Stimulated activated CD8-positive, alpha-beta memory T cell treated with anti-CD3 and anti-CD28 coated beads, Interleukin-2, amount 100 ng/mL, for 1 hour (primary cell): ENCODE measurements at regions not wholly inside any gene's neighbourhood (a gene's known extent, or its start where the extent isn't known, plus 50 kb on each side); places are given as distances from the start of the nearest gene placed in this dataset.
"Not testable (repeated sequence)": the region's sequence is repeated elsewhere in the genome, so short reads cannot be mapped to it uniquely, and the experiment has no call there.

ENCODE experiments used
- DNase-seq, 2 donors: peaks; one replicate each; pipeline ENCODE4 v3.0.0-alpha.2; 2020; ENCODE audit warnings: low read depth in 2 of 2

GRCh38 chr1:157230500-157230899 lies 92.3 kb upstream of the ETV3 start:
- DNase-seq, result no peak

- no peak for DNase-seq
Measured at GRCh38 chr1:157227700-157228099, 89.5 kb upstream of the ETV3 start.

GRCh38 chr1:157226739-157227138 lies 88.5 kb upstream of the ETV3 start:
- no peak for DNase-seq

GRCh38 chr1:157219600-157219999 lies 81.4 kb upstream of the ETV3 start:
- no peak for DNase-seq

GRCh38 chr1:157219182-157219581 lies 81.0 kb upstream of the ETV3 start:
- DNase-seq, result no peak

- no peak for DNase-seq
Measured at GRCh38 chr1:157218671-157219070, 80.5 kb upstream of the ETV3 start.

- no peak for DNase-seq
Measured at GRCh38 chr1:157217486-157217885, 79.3 kb upstream of the ETV3 start.

- no peak for DNase-seq
Measured at GRCh38 chr1:157213836-157214235, 75.6 kb upstream of the ETV3 start.

GRCh38 chr1:157209514-157209913 lies 71.3 kb upstream of the ETV3 start:
- no peak for DNase-seq

- DNase-seq, result not testable (repeated sequence)
Measured at GRCh38 chr1:157205982-157206381, 67.8 kb upstream of the ETV3 start.

- no peak for DNase-seq
Measured at GRCh38 chr1:157203166-157203565, 65.0 kb upstream of the ETV3 start.

- no peak for DNase-seq
Measured at GRCh38 chr1:157202331-157202730, 64.1 kb upstream of the ETV3 start.

GRCh38 chr1:157201767-157202166 lies 63.6 kb upstream of the ETV3 start:
- no peak for DNase-seq

GRCh38 chr1:157200451-157200850 lies 62.3 kb upstream of the ETV3 start:
- DNase-seq, result no peak

GRCh38 chr1:157199421-157199755 lies 61.2 kb upstream of the ETV3 start:
- no peak for DNase-seq

- DNase-seq, result no peak
Measured at GRCh38 chr1:157198619-157199420, 60.6 kb upstream of the ETV3 start.

- no peak for DNase-seq
Measured at GRCh38 chr1:157197906-157198435, 59.8 kb upstream of the ETV3 start.

GRCh38 chr1:157196670-157197456 lies 58.7 kb upstream of the ETV3 start:
- not testable (repeated sequence) for DNase-seq

- DNase-seq, result no peak
Measured at GRCh38 chr1:157196245-157196543, 58.0 kb upstream of the ETV3 start.

- DNase-seq, result no peak
Measured at GRCh38 chr1:157195521-157196244, 57.5 kb upstream of the ETV3 start.

- no peak for DNase-seq
Measured at GRCh38 chr1:157194731-157195520, 56.7 kb upstream of the ETV3 start.
